OCI-LY3 (cell line): ENCODE measurements at regions not wholly inside any gene's neighbourhood (a gene's known extent, or its start where the extent isn't known, plus 50 kb on each side); places are given as distances from the start of the nearest gene placed in this dataset.

Experiments used
- H2AFZ ChIP-seq: fragments of 200-600, 300-600 bp; shearing (Covaris generic); 2 replicates; pipeline ENCODE4 v1.6.0; 2014; ENCODE audit warnings: antibody characterized with exemption, low read depth, low read length
- H3K27ac ChIP-seq: fragments of 200-600, 300-600 bp; sonication (generic); 2 replicates; pipeline ENCODE4 v1.5.1; 2014; ENCODE audit warnings: mild to moderate bottlenecking, low read length, moderate library complexity, mixed read lengths
- H3K27me3 ChIP-seq: fragments of 200-600, 300-600 bp; sonication (generic); 2 replicates; pipeline ENCODE4 v1.6.1; 2014; ENCODE audit warnings: low read depth, low read length, mixed read lengths
- H3K36me3 ChIP-seq: fragments of 200-600, 300-600 bp; sonication (generic); replicated peaks from 2 replicates; pipeline ENCODE3; 2014; ENCODE audit warnings: low read depth, low read length, mixed read lengths
- H3K4me1 ChIP-seq: fragments of 300-600, 200-600 bp; sonication (generic); 2 replicates; pipeline ENCODE4 v1.6.1; 2014; ENCODE audit warnings: low read length, mixed read lengths
- H3K4me2 ChIP-seq: fragments of 200-600, 300-600 bp; sonication (generic); 2 replicates; pipeline ENCODE4 v1.6.1; 2014; ENCODE audit warnings: low read length, mixed read lengths
- H3K4me3 ChIP-seq: fragments of 300-600, 200-600 bp; sonication (generic); 2 replicates; pipeline ENCODE4 v1.5.1; 2014; ENCODE audit warnings: antibody characterized with exemption, mild to moderate bottlenecking, low read length, moderate library complexity
- H3K79me2 ChIP-seq: fragments of 300-600, 200-600 bp; shearing (Covaris generic); 2 replicates; pipeline ENCODE4 v1.6.1; 2014; ENCODE audit warnings: mild to moderate bottlenecking, low read length, mixed read lengths
- H3K9ac ChIP-seq: fragments of 300-600, 200-600 bp; shearing (Covaris generic); 2 replicates; pipeline ENCODE4 v1.6.0; 2014; ENCODE audit warnings: mild to moderate bottlenecking, low read length, moderate library complexity
- H3K9me3 ChIP-seq: fragments of 200-600, 300-600 bp; shearing (Covaris generic); 2 replicates; pipeline ENCODE4 v1.6.1; 2014; ENCODE audit warnings: low read length, mixed read lengths; ENCODE audit not compliant: insufficient read depth
- H4K20me1 ChIP-seq: fragments of 200-600, 300-600 bp; sonication (generic); 2 replicates; pipeline ENCODE4 v1.6.1; 2016; ENCODE audit warnings: low read length, mixed read lengths; ENCODE audit not compliant: insufficient read depth
- CTCF ChIP-seq: fragments of 200-600, 300-600 bp; sonication (generic); IDR thresholded peaks from 2 replicates; pipeline ENCODE4 v1.5.1; 2014; ENCODE audit warnings: antibody characterized with exemption, low read length, low read depth
- EZH2phosphoT487 ChIP-seq: fragments of 200-600 bp; shearing (Covaris generic); IDR thresholded peaks from 2 replicates; pipeline ENCODE4 v1.6.1; 2018; ENCODE audit warnings: antibody characterized with exemption, mixed run types, low read depth

GRCh38 chr10:10207538-10207937 is 810.1 kb upstream of the CELF2 start:
- Histone ChIP-seq H3K4me1 (no peaks in the 10 kb centered on the region), H3K27me3 (no peaks in the 10 kb centered on the region), H3K4me3 (no peak overlapping the region), H3K79me2 (no peaks in the 10 kb centered on the region), H3K27ac (no peak overlapping the region), H3K36me3 (no peaks in the 10 kb centered on the region), H3K9ac (no peak overlapping the region), H3K4me2 (no peak overlapping the region), H4K20me1 (no peaks in the 10 kb centered on the region), H2AFZ (no peak overlapping the region), H3K9me3 (no peaks in the 10 kb centered on the region)
- no peak for TF ChIP-seq EZH2phosphoT487
- TF ChIP-seq CTCF, result no peak

- H3K4me2 ChIP-seq, result no peak overlapping the region
- no peak overlapping the region for H2AFZ ChIP-seq
- H3K9me3 ChIP-seq, result no peaks in the 10 kb centered on the region
- H3K4me3 ChIP-seq, result no peak overlapping the region
- H3K79me2 ChIP-seq, result no peaks in the 10 kb centered on the region
- no peak overlapping the region for H3K27ac ChIP-seq
- no peaks in the 10 kb centered on the region for H3K36me3 ChIP-seq
- H3K4me1 ChIP-seq, result no peaks in the 10 kb centered on the region
- no peaks in the 10 kb centered on the region for H3K27me3 ChIP-seq
- H4K20me1 ChIP-seq, result no peaks in the 10 kb centered on the region
- H3K9ac ChIP-seq, result no peak overlapping the region
- TF ChIP-seq CTCF, result no peak
- TF ChIP-seq EZH2phosphoT487, result no peak
Observed at GRCh38 chr10:10208196-10208595, 809.5 kb upstream of the CELF2 start.

- no peak overlapping the region for H3K9ac ChIP-seq
- H3K36me3 ChIP-seq, result no peaks in the 10 kb centered on the region
- H3K27ac ChIP-seq, result no peak overlapping the region
- no peaks in the 10 kb centered on the region for H3K27me3 ChIP-seq
- H3K79me2 ChIP-seq, result no peaks in the 10 kb centered on the region
- no peak for TF ChIP-seq CTCF
- no peak for TF ChIP-seq EZH2phosphoT487
- H2AFZ ChIP-seq, result no peak overlapping the region
- H3K9me3 ChIP-seq, result no peaks in the 10 kb centered on the region
- no peak overlapping the region for H3K4me2 ChIP-seq
- H3K4me3 ChIP-seq, result no peak overlapping the region
- no peaks in the 10 kb centered on the region for H3K4me1 ChIP-seq
- H4K20me1 ChIP-seq, result no peaks in the 10 kb centered on the region
Observed at GRCh38 chr10:10209167-10209566, 808.5 kb upstream of the CELF2 start.

- Histone ChIP-seq H3K9me3 (no peaks in the 10 kb centered on the region), H3K4me3 (no peak overlapping the region), H3K4me2 (no peak overlapping the region)
Observed at GRCh38 chr10:10211409-10211808, 806.3 kb upstream of the CELF2 start.

More at GRCh38 chr10:10211409-10211808, 806.3 kb upstream of the CELF2 start:
- Histone ChIP-seq H2AFZ (no peak overlapping the region), H3K27ac (no peak overlapping the region), H3K4me1 (no peaks in the 10 kb centered on the region), H3K36me3 (no peaks in the 10 kb centered on the region), H4K20me1 (no peaks in the 10 kb centered on the region), H3K27me3 (no peaks in the 10 kb centered on the region), H3K79me2 (no peaks in the 10 kb centered on the region), H3K9ac (no peak overlapping the region)
- no peak for TF ChIP-seq EZH2phosphoT487
- no peak for TF ChIP-seq CTCF
